H1 (cell line): ENCODE measurements at regions not wholly inside any gene's neighbourhood (a gene's known extent, or its start where the extent isn't known, plus 50 kb on each side); places are given as distances from the start of the nearest gene placed in this dataset.

Experiments used
- CTCF ChIA-PET: fragments of 300-600 bp; sonication (Branson Sonifier 250); formaldehyde crosslinking; loops from one replicate; lab custom pipeline; 2021; ENCODE audit not compliant: partially characterized antibody; lab: Charles Lee
- POLR2A ChIA-PET: fragments of 300-600 bp; sonication (Branson Sonifier 250); formaldehyde crosslinking; loops from one replicate; lab custom pipeline; 2021; ENCODE audit warnings: inconsistent platforms; ENCODE audit not compliant: partially characterized antibody; lab: Charles Lee
- DNase-seq, 2 experiments: peaks; one replicate each; pipeline versions ENCODE4 v3.0.0 to v3.0.0-alpha.2; 2010 to 2022; ENCODE audit warnings: low spot score in 2 of 2, low read depth in 1 of 2, mixed read lengths in 1 of 2
- FAIRE-seq: peaks from 2 replicates; lab custom pipeline; 2011; peaks lifted over from hg19 to GRCh38; lab: Jason Lieb, UNC
- H2AFZ ChIP-seq: 2 replicates; pipeline ENCODE4 v1.8.1; 2012; ENCODE audit warnings: low read length, inconsistent platforms
- H2AK5ac ChIP-seq: 2 replicates; pipeline ENCODE4 v1.6.1; 2013; ENCODE audit warnings: low read depth, low read length
- H2BK120ac ChIP-seq: replicated peaks from 2 replicates; pipeline ENCODE3; 2013; ENCODE audit warnings: low read depth, low read length, inconsistent platforms
- H2BK12ac ChIP-seq: 2 replicates; pipeline ENCODE4 v1.6.1; 2013; ENCODE audit warnings: low read depth, low read length
- H2BK15ac ChIP-seq: 2 replicates; pipeline ENCODE4 v1.6.1; 2013; ENCODE audit warnings: low read length
- H2BK20ac ChIP-seq: 2 replicates; pipeline ENCODE4 v1.6.1; 2013; ENCODE audit warnings: low read length
- H2BK5ac ChIP-seq: 2 replicates; pipeline ENCODE4 v1.6.1; 2013; ENCODE audit warnings: low read depth, low read length
- H3K14ac ChIP-seq: 2 replicates; pipeline ENCODE4 v1.6.1; 2013; ENCODE audit warnings: inconsistent platforms; ENCODE audit not compliant: insufficient read length
- H3K18ac ChIP-seq: 2 replicates; pipeline ENCODE4 v1.6.1; 2013; ENCODE audit warnings: low read length; ENCODE audit errors: extremely low read depth
- H3K23ac ChIP-seq: 2 replicates; pipeline ENCODE4 v1.6.1; 2013; ENCODE audit warnings: inconsistent platforms; ENCODE audit not compliant: insufficient read length
- H3K23me2 ChIP-seq: 2 replicates; pipeline ENCODE4 v1.6.1; 2013; ENCODE audit warnings: low read depth, low read length
- H3K27ac ChIP-seq: 2 replicates; pipeline ENCODE4 v1.6.1; 2011; ENCODE audit warnings: low read depth, low read length, inconsistent platforms
- H3K27me3 ChIP-seq, 4 experiments: replicated peaks in 1 of 4; 1 replicate in 1 of 4; 2 replicates in 3 of 4; pipeline versions ENCODE4 v1.6.1 to v1.8.1; 2011 to 2013; ENCODE audit warnings: low read length in 3 of 4, mild to moderate bottlenecking in 3 of 4, inconsistent platforms in 2 of 4, mixed read lengths in 2 of 4, moderate library complexity in 1 of 4; ENCODE audit not compliant: control insufficient read depth in 3 of 4, insufficient read depth in 3 of 4; ENCODE audit errors: extremely low read depth in 1 of 4
- H3K36me3 ChIP-seq, 4 experiments: 2 replicates each; pipeline versions ENCODE4 v1.6.1 to v1.8.1; 2011 to 2013; ENCODE audit warnings: mild to moderate bottlenecking in 4 of 4, low read length in 3 of 4, moderate library complexity in 2 of 4, control low read depth in 1 of 4, inconsistent platforms in 1 of 4; ENCODE audit not compliant: insufficient read depth in 4 of 4, control insufficient read depth in 2 of 4
- H3K4ac ChIP-seq: replicated peaks from 2 replicates; pipeline ENCODE3; 2013; ENCODE audit warnings: low read length, low read depth, mixed read lengths, inconsistent platforms; ENCODE audit not compliant: insufficient read length
- H3K4me1 ChIP-seq, 4 experiments: replicated peaks in 1 of 4; 1 replicate in 1 of 4; 2 replicates in 3 of 4; pipeline versions ENCODE4 v1.6.1 to v1.8.1; 2011 to 2013; ENCODE audit warnings: low read length in 3 of 4, inconsistent platforms in 2 of 4, mixed read lengths in 1 of 4; ENCODE audit not compliant: insufficient read depth in 4 of 4, control insufficient read depth in 3 of 4
- H3K4me2 ChIP-seq, 2 experiments: 2 replicates each; pipeline versions ENCODE4 v1.6.1 to v1.8.1; 2011 to 2013; ENCODE audit warnings: low read depth in 2 of 2, low read length in 2 of 2, control low read depth in 1 of 2, inconsistent platforms in 1 of 2, mild to moderate bottlenecking in 1 of 2; ENCODE audit not compliant: insufficient read depth in 1 of 2
- H3K4me3 ChIP-seq, 4 experiments: fragments of 200-600, 300-600 bp in 1 of 4; sonication (generic), shearing (Covaris generic), sonication (Bioruptor Twin) in 1 of 4; 2 replicates each; pipeline versions ENCODE4 v1.5.1 to v1.8.1; 2011 to 2016; ENCODE audit warnings: low read length in 4 of 4, low read depth in 3 of 4, control low read depth in 2 of 4, inconsistent platforms in 2 of 4, mild to moderate bottlenecking in 2 of 4, mixed read lengths in 1 of 4, moderate library complexity in 1 of 4; ENCODE audit not compliant: insufficient read depth in 2 of 4; ENCODE audit errors: extremely low read depth in 1 of 4
- H3K56ac ChIP-seq: replicated peaks from 2 replicates; pipeline ENCODE3; 2013; ENCODE audit warnings: low read depth, mild to moderate bottlenecking, mixed read lengths, low read length, inconsistent platforms; ENCODE audit not compliant: insufficient read length
- H3K79me1 ChIP-seq: 2 replicates; pipeline ENCODE4 v1.6.1; 2013; ENCODE audit warnings: low read depth, low read length, control low read depth
- H3K79me2 ChIP-seq, 2 experiments: 2 replicates each; pipeline versions ENCODE4 v1.6.1 to v1.8.1; 2012 to 2013; ENCODE audit warnings: low read length in 2 of 2, mild to moderate bottlenecking in 2 of 2, inconsistent platforms in 1 of 2; ENCODE audit not compliant: insufficient read depth in 2 of 2, control insufficient read depth in 1 of 2
- H3K9ac ChIP-seq, 4 experiments: replicated peaks in 1 of 4; 1 replicate in 1 of 4; 2 replicates in 3 of 4; pipeline versions ENCODE4 v1.6.1 to v1.8.1; 2011 to 2013; ENCODE audit warnings: low read depth in 3 of 4, low read length in 3 of 4, control low read depth in 2 of 4, mild to moderate bottlenecking in 2 of 4, moderate library complexity in 2 of 4, inconsistent platforms in 1 of 4; ENCODE audit errors: extremely low read depth in 1 of 4
- H3K9me3 ChIP-seq, 2 experiments: 2 replicates each; pipeline versions ENCODE4 v1.6.1 to v1.8.1; 2012 to 2013; ENCODE audit warnings: mild to moderate bottlenecking in 2 of 2, moderate library complexity in 2 of 2, control low read depth in 1 of 2, inconsistent platforms in 1 of 2, low read depth in 1 of 2, low read length in 1 of 2, mixed read lengths in 1 of 2; ENCODE audit not compliant: insufficient read depth in 2 of 2
- H4K20me1 ChIP-seq, 2 experiments: replicated peaks in 1 of 2; 2 replicates each; pipeline versions ENCODE3 to v1.8.1; 2011 to 2013; ENCODE audit warnings: inconsistent platforms in 2 of 2, low read length in 2 of 2, mild to moderate bottlenecking in 1 of 2; ENCODE audit not compliant: insufficient read depth in 2 of 2, control insufficient read depth in 1 of 2
- H4K5ac ChIP-seq: 2 replicates; pipeline ENCODE4 v1.6.1; 2013; ENCODE audit warnings: low read length, low read depth, mixed read lengths, inconsistent platforms; ENCODE audit not compliant: insufficient read length
- H4K8ac ChIP-seq: 2 replicates; pipeline ENCODE4 v1.8.0; 2013; ENCODE audit warnings: mild to moderate bottlenecking, moderate library complexity, low read length, inconsistent platforms; ENCODE audit not compliant: insufficient read depth; ENCODE audit errors: extremely low read depth
- H4K91ac ChIP-seq: replicated peaks from 2 replicates; pipeline ENCODE3; 2013; ENCODE audit warnings: low read length, mixed read lengths, inconsistent platforms; ENCODE audit not compliant: insufficient read length
- CTCF ChIP-seq, 3 experiments: IDR thresholded peaks; 1 replicate in 2 of 3; 2 replicates in 1 of 3; pipeline versions ENCODE4 v1.5.1 to v1.6.1; 2011; ENCODE audit warnings: low read length in 3 of 3, mild to moderate bottlenecking in 3 of 3, inconsistent platforms in 2 of 3, low read depth in 1 of 3, moderate library complexity in 1 of 3; ENCODE audit not compliant: insufficient read depth in 1 of 3; ENCODE audit errors: control extremely low read depth in 1 of 3
- EGR1 ChIP-seq: IDR thresholded peaks from 2 replicates; pipeline ENCODE4 v1.6.1; 2011; ENCODE audit warnings: low read depth, low read length, borderline replicate concordance
- FOSL1 ChIP-seq: IDR thresholded peaks from 2 replicates; pipeline ENCODE4 v1.6.1; 2011; ENCODE audit warnings: mild to moderate bottlenecking, low read depth, low read length, moderate library complexity; ENCODE audit not compliant: insufficient read depth
- JUN ChIP-seq: IDR thresholded peaks from 2 replicates; pipeline ENCODE4 v1.6.1; 2011; ENCODE audit warnings: low read depth, mild to moderate bottlenecking, improper control_type of control experiment, low read length
- MAFK ChIP-seq: IDR thresholded peaks from 2 replicates; pipeline ENCODE4 v1.6.1; 2012; ENCODE audit warnings: low read depth, mild to moderate bottlenecking, improper control_type of control experiment, low read length
- PHF8 ChIP-seq: fragments of 200-600 bp; sonication (generic); conservative IDR thresholded peaks from 2 replicates; pipeline ENCODE4 v1.7.1; 2012; ENCODE audit warnings: low read depth, mild to moderate bottlenecking, inconsistent platforms, low read length, moderate library complexity
- SIRT6 ChIP-seq: IDR thresholded peaks from one replicate; pipeline ENCODE4 v1.7.1; 2012; ENCODE audit warnings: low read length, inconsistent platforms
- SIX5 ChIP-seq: IDR thresholded peaks from 2 replicates; pipeline ENCODE4 v1.6.1; 2011; ENCODE audit warnings: mild to moderate bottlenecking, low read depth, low read length
- TAF7 ChIP-seq: optimal IDR thresholded peaks from 2 replicates; pipeline ENCODE3; 2011; ENCODE audit warnings: low read depth, mild to moderate bottlenecking, inconsistent platforms, low read length, moderate library complexity, borderline replicate concordance
- WGBS, 2 experiments: shearing (Covaris generic) in 1 of 2; methylation state at CpG; one replicate each; pipeline versions ENCODE4 v1.1.6 to v1.1.7; 2013 to 2015; ENCODE audit warnings: low lambda C conversion rate in 2 of 2, mixed read lengths in 2 of 2, inconsistent platforms in 1 of 2, low coverage in 1 of 2, missing lambda C conversion rate in 1 of 2; ENCODE audit not compliant: insufficient replicate concordance in 2 of 2, insufficient coverage in 1 of 2, insufficient read length in 1 of 2; ENCODE audit errors: extremely low coverage in 1 of 2, missing lambda C conversion rate in 1 of 2; 5-methylcytosine and 5-hydroxymethylcytosine counted together

GRCh38 chr6:26193467-26194328, 106.5 kb downstream of the HFE start:
- Histone ChIP-seq H3K79me1 (no peaks in the 10 kb centered on the region), H2AFZ (no peak overlapping the region), H3K79me2 (peaks cover 0 to 29% of the 10 kb centered on the region in 2 experiments; a peak in 2 of 4 replicates), H3K27ac (no peak overlapping the region; the same call in 1 of the 2 replicates), H3K14ac (no peak overlapping the region), H4K91ac (peak overlapping the region; percentile 52), H2AK5ac (no peak overlapping the region), H3K23me2 (0 out of 2 replicates have a peak, but pooled peaks cover 7% of the 10 kb centered on the region), H3K4me2 (no peak overlapping the region; a peak in 1 of 4 replicates), H3K9me3 (no peaks in the 10 kb centered on the region), H2BK5ac (peak overlapping the region; percentile 61; the same call in 1 of the 2 replicates), H3K18ac (no peak overlapping the region), H2BK20ac (peak overlapping the region; percentile 99; the same call in 1 of the 2 replicates), H3K23ac (no peak overlapping the region), H2BK12ac (no peak overlapping the region), H3K4ac (peak overlapping the region; percentile 3), H3K36me3 (no peaks in the 10 kb centered on the region; a peak in 1 of 8 replicates), H4K5ac (peak overlapping the region; percentile 50), H3K9ac (no peak overlapping the region), H3K4me1 (no peaks in the 10 kb centered on the region), H3K27me3 (no peaks in the 10 kb centered on the region), H4K20me1 (peaks cover under 1 to 3% of the 10 kb centered on the region in 2 experiments), H3K56ac (no peak overlapping the region), H4K8ac (no peak overlapping the region), H2BK120ac (peak overlapping the region; percentile 28), H3K4me3 (no peak overlapping the region), H2BK15ac (0 out of 2 replicates have a peak overlapping the region, but pooled peaks have one; percentile 83)
- FAIRE-seq (no peak), DNase-seq (no peak)
- CTCF ChIA-PET: interaction anchor here (0.5 to 6.4 kb wide), 2 partner anchors 11 to 58 kb away, joined by 3 to 19 read pairs; a partner anchor contains a TSS
- POLR2A ChIA-PET: interaction anchor here (0.8 to 40.4 kb wide), 15 partner anchors 3 to 1700 kb away, joined by 3 to 2731 read pairs (median 352); a partner anchor contains a TSS
- WGBS, 2 experiments: 86% methylated on average over 1 of the region's 1 CpG; no CpG with 5 or more reads in 1 of the 2 experiments
- TF ChIP-seq MAFK (no peak), EGR1 (no peak), PHF8 (no peak), SIX5 (no peak), FOSL1 (no peak), SIRT6 (no peak), CTCF (IDR thresholded peaks at IDR 0.05; ENCODE audit: control extremely low read depth in 1 of 3, insufficient read depth in 1 of 3, low read depth in 1 of 3, low read length in 3 of 3) (no peak), TAF7 (no peak), JUN (no peak)
